AG04450 (cell line): ENCODE measurements at regions not wholly inside any gene's neighbourhood (a gene's known extent, or its start where the extent isn't known, plus 50 kb on each side); places are given as distances from the start of the nearest gene placed in this dataset.

ENCODE experiments used
- CTCF ChIA-PET: fragments of 300-600, 350-600 bp; formaldehyde crosslinking; extraction: SDS; loops from one replicate; lab custom pipeline; 2022; ENCODE audit warnings: antibody characterized with exemption, inconsistent platforms; lab: Charles Lee
- POLR2A ChIA-PET: fragments of 350-600 bp; formaldehyde crosslinking; extraction: SDS; loops from one replicate; lab custom pipeline; 2021; ENCODE audit warnings: antibody characterized with exemption, inconsistent platforms; lab: Yijun Ruan, JAX
- DNase-seq: peaks from one replicate; pipeline ENCODE4 v3.0.0-alpha.2; 2011; ENCODE audit warnings: low read depth, low spot score
- H3K27ac ChIP-seq: one replicate; pipeline ENCODE4 v1.5.1; 2012; ENCODE audit warnings: low read depth, low read length, control low read depth
- H3K27me3 ChIP-seq: one replicate; pipeline ENCODE4 v1.6.0; 2012; ENCODE audit warnings: low read length; ENCODE audit not compliant: control insufficient read depth, insufficient read depth
- H3K4me3 ChIP-seq: 2 replicates; pipeline ENCODE4 v1.5.1; 2011; ENCODE audit warnings: mild to moderate bottlenecking, low read depth, low read length, control low read depth
- H3K9me3 ChIP-seq: 2 replicates; pipeline ENCODE4 v1.5.1; 2012; ENCODE audit warnings: low read length; ENCODE audit not compliant: control insufficient read depth, insufficient read depth
- CTCF ChIP-seq: IDR thresholded peaks from 2 replicates; pipeline ENCODE4 v1.5.1; 2011; ENCODE audit warnings: low read depth, low read length, control low read depth, inconsistent platforms

- ChIA-PET CTCF (no interaction called here), POLR2A (interaction anchor here (0.5 kb wide), 1 partner anchor 370 kb away, joined by 4 read pairs; no protein-coding TSS in a partner anchor)
- Histone ChIP-seq H3K4me3 (no peak overlapping the region), H3K9me3 (no peaks in the 10 kb centered on the region; the same call in 1 of the 2 replicates), H3K27me3 (peaks cover 19% of the 10 kb centered on the region), H3K27ac (no peak overlapping the region)
- no peak for DNase-seq
- TF ChIP-seq CTCF, result no peak
Observed at GRCh38 chr6:44670146-44670545, 282.6 kb downstream of the CDC5L start.

- no peaks in the 10 kb centered on the region; the same call in 1 of the 2 replicates for H3K9me3 ChIP-seq
- H3K27ac ChIP-seq, result no peak overlapping the region
- DNase-seq, result no peak
- TF ChIP-seq CTCF, result no peak
- CTCF ChIA-PET, result interaction anchor here (1.9 kb wide), 1 partner anchor 15 kb away, joined by 7 read pairs; no protein-coding TSS in a partner anchor
- H3K27me3 ChIP-seq, result peaks cover 19% of the 10 kb centered on the region
- POLR2A ChIA-PET, result no interaction called here
- no peak overlapping the region for H3K4me3 ChIP-seq
Observed at GRCh38 chr6:44671333-44671732, 283.8 kb downstream of the CDC5L start.

- Histone ChIP-seq H3K9me3 (no peaks in the 10 kb centered on the region; the same call in 1 of the 2 replicates), H3K4me3 (no peak overlapping the region), H3K27ac (no peak overlapping the region), H3K27me3 (peaks cover 19% of the 10 kb centered on the region)
- POLR2A ChIA-PET, result no interaction called here
- CTCF ChIA-PET, result interaction anchor here (0.6 to 1.9 kb wide), 2 partner anchors 16 to 450 kb away, joined by 5 to 7 read pairs; no protein-coding TSS in a partner anchor
- no peak for DNase-seq
- no peak for TF ChIP-seq CTCF
Observed at GRCh38 chr6:44672086-44672485, 284.6 kb downstream of the CDC5L start.

GRCh38 chr6:44672841-44673240 is 285.3 kb downstream of the CDC5L start:
- CTCF ChIA-PET, result interaction anchor here (1.9 kb wide), 1 partner anchor 17 kb away, joined by 7 read pairs; no protein-coding TSS in a partner anchor

More at GRCh38 chr6:44672841-44673240, 285.3 kb downstream of the CDC5L start:
- DNase-seq, result no peak
- no peak overlapping the region for H3K27ac ChIP-seq
- peaks cover 19% of the 10 kb centered on the region for H3K27me3 ChIP-seq
- POLR2A ChIA-PET, result no interaction called here
- no peak overlapping the region for H3K4me3 ChIP-seq
- no peaks in the 10 kb centered on the region; the same call in 1 of the 2 replicates for H3K9me3 ChIP-seq
- no peak for TF ChIP-seq CTCF
